ENCODE measurements at regions not wholly inside any gene's neighbourhood (a gene's known extent, or its start where the extent isn't known, plus 50 kb on each side); places are given as distances from the start of the nearest gene placed in this dataset.

- 67% methylated on average over 1 of the region's 2 CpGs for WGBS (ENCODE audit: insufficient coverage)
- TF ChIP-seq, protein P1, sequence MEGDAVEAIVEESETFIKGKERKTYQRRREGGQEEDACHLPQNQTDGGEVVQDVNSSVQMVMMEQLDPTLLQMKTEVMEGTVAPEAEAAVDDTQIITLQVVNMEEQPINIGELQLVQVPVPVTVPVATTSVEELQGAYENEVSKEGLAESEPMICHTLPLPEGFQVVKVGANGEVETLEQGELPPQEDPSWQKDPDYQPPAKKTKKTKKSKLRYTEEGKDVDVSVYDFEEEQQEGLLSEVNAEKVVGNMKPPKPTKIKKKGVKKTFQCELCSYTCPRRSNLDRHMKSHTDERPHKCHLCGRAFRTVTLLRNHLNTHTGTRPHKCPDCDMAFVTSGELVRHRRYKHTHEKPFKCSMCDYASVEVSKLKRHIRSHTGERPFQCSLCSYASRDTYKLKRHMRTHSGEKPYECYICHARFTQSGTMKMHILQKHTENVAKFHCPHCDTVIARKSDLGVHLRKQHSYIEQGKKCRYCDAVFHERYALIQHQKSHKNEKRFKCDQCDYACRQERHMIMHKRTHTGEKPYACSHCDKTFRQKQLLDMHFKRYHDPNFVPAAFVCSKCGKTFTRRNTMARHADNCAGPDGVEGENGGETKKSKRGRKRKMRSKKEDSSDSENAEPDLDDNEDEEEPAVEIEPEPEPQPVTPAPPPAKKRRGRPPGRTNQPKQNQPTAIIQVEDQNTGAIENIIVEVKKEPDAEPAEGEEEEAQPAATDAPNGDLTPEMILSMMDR (IDR thresholded peaks at IDR 0.05) = no peak
- ATAC-seq (ENCODE audit: low read depth) (no peak), DNase-seq (no peak)
- Mint-ChIP-seq H3K27me3 (no peaks in the 10 kb centered on the region), H3K9me3 (ENCODE audit: insufficient read depth) (peaks cover 4% of the 10 kb centered on the region), H3K27ac (no peak overlapping the region), H3K4me3 (no peak overlapping the region), H3K4me1 (no peaks in the 10 kb centered on the region)
- Histone ChIP-seq H3K27me3 (replicated peaks in 1 of 4; ENCODE audit: control extremely low read depth in 1 of 4, control insufficient read depth in 3 of 4, insufficient read depth in 4 of 4, low read length in 3 of 4) (no peaks in the 10 kb centered on the region), H2AFZ (ENCODE audit: insufficient read depth, low read depth, low read length, poor library complexity, severe bottlenecking) (no peak overlapping the region), H3K9ac (ENCODE audit: low read length) (no peak overlapping the region), H3K79me2 (ENCODE audit: control insufficient read depth, insufficient read depth, low read length) (no peaks in the 10 kb centered on the region), H3K4me3 (ENCODE audit: control extremely low read depth in 1 of 5, extremely low read depth in 1 of 5, insufficient read depth in 1 of 5, low read depth in 2 of 5, low read length in 4 of 5) (no peak overlapping the region), H3K36me3 (replicated peaks in 1 of 2; ENCODE audit: control extremely low read depth in 1 of 2, control insufficient read depth in 1 of 2, extremely low read depth in 1 of 2, insufficient read depth in 2 of 2, low read length in 1 of 2) (no peaks in the 10 kb centered on the region), H4K20me1 (ENCODE audit: control insufficient read depth, insufficient read depth, low read length, poor library complexity, severe bottlenecking) (no peaks in the 10 kb centered on the region), H3K27ac (ENCODE audit: low read length in 2 of 2) (no peak overlapping the region), H3K4me1 (ENCODE audit: control insufficient read depth in 2 of 2, insufficient read depth in 2 of 2, low read length in 2 of 2) (no peaks in the 10 kb centered on the region), H3K9me3 (ENCODE audit: control extremely low read depth in 1 of 3, control insufficient read depth in 2 of 3, insufficient read depth in 1 of 3, low read length in 2 of 3) (no peaks in the 10 kb centered on the region), H3K4me2 (replicated peaks; ENCODE audit: low read depth, low read length, poor library complexity, severe bottlenecking) (no peak overlapping the region)
- CTCF ChIA-PET = no interaction called here
- intact Hi-C loops (cut with micrococcal nuclease) = no loop called here
- POLR2A ChIA-PET = no interaction called here
Observed at GRCh38 chr11:91871048-91871447, 353.6 kb upstream of the FAT3 start.

DNA sequence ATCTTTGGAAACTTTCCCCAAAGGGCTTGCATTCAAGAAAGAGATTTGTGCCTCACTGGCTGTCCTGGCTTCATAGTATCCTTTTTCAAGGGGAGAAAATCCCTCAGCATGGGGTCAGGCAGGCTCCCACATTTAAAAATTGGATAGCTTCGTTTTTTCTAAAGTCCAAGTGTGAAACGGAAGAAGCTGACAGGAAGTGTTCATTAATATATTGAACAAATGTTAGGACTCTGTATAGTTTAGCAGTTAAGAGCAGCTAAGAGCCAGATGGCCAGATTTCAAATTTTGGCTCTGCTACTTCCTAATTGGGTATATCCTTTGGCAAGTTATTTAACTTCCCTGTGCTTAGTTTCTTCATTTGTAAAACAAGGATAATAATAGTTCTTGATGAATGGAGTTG is 354.9 kb upstream of the FAT3 start:
- intact Hi-C loops (cut with micrococcal nuclease) = no loop called here
- Mint-ChIP-seq H3K4me3 (no peak overlapping the region), H3K4me1 (no peaks in the 10 kb centered on the region), H3K27me3 (no peaks in the 10 kb centered on the region), H3K9me3 (ENCODE audit: insufficient read depth) (peaks cover 4% of the 10 kb centered on the region), H3K27ac (no peak overlapping the region)
- Histone ChIP-seq H3K4me1 (ENCODE audit: control insufficient read depth in 2 of 2, insufficient read depth in 2 of 2, low read length in 2 of 2) (no peaks in the 10 kb centered on the region), H2AFZ (ENCODE audit: insufficient read depth, low read depth, low read length, poor library complexity, severe bottlenecking) (no peak overlapping the region), H3K79me2 (ENCODE audit: control insufficient read depth, insufficient read depth, low read length) (no peaks in the 10 kb centered on the region), H3K27ac (ENCODE audit: low read length in 2 of 2) (no peak overlapping the region), H3K36me3 (replicated peaks in 1 of 2; ENCODE audit: control extremely low read depth in 1 of 2, control insufficient read depth in 1 of 2, extremely low read depth in 1 of 2, insufficient read depth in 2 of 2, low read length in 1 of 2) (no peaks in the 10 kb centered on the region), H3K9me3 (ENCODE audit: control extremely low read depth in 1 of 3, control insufficient read depth in 2 of 3, insufficient read depth in 1 of 3, low read length in 2 of 3) (no peaks in the 10 kb centered on the region), H3K9ac (ENCODE audit: low read length) (no peak overlapping the region), H3K4me2 (replicated peaks; ENCODE audit: low read depth, low read length, poor library complexity, severe bottlenecking) (no peak overlapping the region), H4K20me1 (ENCODE audit: control insufficient read depth, insufficient read depth, low read length, poor library complexity, severe bottlenecking) (no peaks in the 10 kb centered on the region), H3K4me3 (ENCODE audit: control extremely low read depth in 1 of 5, extremely low read depth in 1 of 5, insufficient read depth in 1 of 5, low read depth in 2 of 5, low read length in 4 of 5) (no peak overlapping the region), H3K27me3 (replicated peaks in 1 of 4; ENCODE audit: control extremely low read depth in 1 of 4, control insufficient read depth in 3 of 4, insufficient read depth in 4 of 4, low read length in 3 of 4) (no peaks in the 10 kb centered on the region)
- TF ChIP-seq EZH2 (IDR thresholded peaks at IDR 0.05; ENCODE audit: borderline replicate concordance, insufficient read depth, low read depth, low read length, poor library complexity, severe bottlenecking) = no peak
- no CpG with 5 or more reads among the region's 2 CpGs for WGBS (ENCODE audit: insufficient coverage)
- POLR2A ChIA-PET = no interaction called here
- ATAC-seq (ENCODE audit: low read depth) = no peak
- CTCF ChIA-PET = no interaction called here
- DNase-seq = no peak
